ENCODE measurements at regions not wholly inside any gene's neighbourhood (a gene's known extent, or its start where the extent isn't known, plus 50 kb on each side); places are given as distances from the start of the nearest gene placed in this dataset.

DNA sequence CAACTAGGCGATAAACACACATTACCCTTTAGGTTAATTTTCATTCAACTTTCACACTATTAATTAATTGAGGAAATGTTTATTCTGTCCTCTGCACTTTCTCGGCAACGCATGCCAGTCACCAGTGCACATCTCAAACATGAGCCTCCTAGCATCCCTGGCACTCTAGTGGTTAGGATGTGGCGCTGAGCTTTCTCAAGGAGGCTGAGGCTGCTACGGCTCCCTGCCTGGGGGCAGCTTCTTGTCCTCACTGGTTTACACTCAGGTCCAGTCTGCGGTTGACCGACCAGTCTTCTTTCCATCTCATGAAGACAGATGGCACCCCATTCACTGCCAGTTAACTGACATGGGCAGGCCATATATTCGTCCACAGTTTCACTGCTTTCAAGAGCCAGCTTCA lies 463.4 kb downstream of the EIPR1 start:
- TF ChIP-seq CTCF (conservative IDR thresholded peaks at IDR 0.05 in 1 of 2, IDR thresholded peaks at IDR 0.05 in 1 of 2; ENCODE audit: low read depth in 1 of 2, low read length in 2 of 2) (no peak), EZH2 (IDR thresholded peaks at IDR 0.05; ENCODE audit: low read length, missing control alignments) (no peak)

Measured in fibroblast of lung (primary cell).